MCF 10A (cell line): ENCODE measurements at regions not wholly inside any gene's neighbourhood (a gene's known extent, or its start where the extent isn't known, plus 50 kb on each side); places are given as distances from the start of the nearest gene placed in this dataset.

Experiments
- BruUV-seq: library from RNA; stranded (reverse); fragments of 400-500 nt; replicated peaks from 2 replicates; lab custom pipeline; 2021; lab: Mats Ljungman, UMichigan
- CTCF ChIA-PET: fragments of 300-600 bp; sonication (Branson Sonifier 250); formaldehyde crosslinking; extraction: SDS; loops from one replicate; lab custom pipeline; 2021; ENCODE audit warnings: antibody characterized with exemption, inconsistent platforms; lab: Yijun Ruan, JAX
- POLR2A ChIA-PET: fragments of 300-600, 350-650 bp; sonication (Branson Sonifier 250); formaldehyde crosslinking; extraction: SDS; loops from one replicate; lab custom pipeline; 2020; ENCODE audit warnings: antibody characterized with exemption, inconsistent platforms; lab: Yijun Ruan, JAX
- DNase-seq: peaks from one replicate; pipeline ENCODE4 v3.0.0-alpha.2; 2018; ENCODE audit not compliant: unreplicated experiment
- H3K27ac Mint-ChIP-seq: one replicate; pipeline ENCODE4 v1.8.0; 2022; ENCODE audit warnings: mild to moderate bottlenecking, low read depth, mixed read lengths; ENCODE audit not compliant: unreplicated experiment
- H3K27me3 Mint-ChIP-seq: one replicate; pipeline ENCODE4 v1.8.0; 2022; ENCODE audit warnings: mixed read lengths; ENCODE audit not compliant: insufficient read depth, unreplicated experiment
- H3K36me3 Mint-ChIP-seq: one replicate; pipeline ENCODE4 v1.8.0; 2022; ENCODE audit warnings: mild to moderate bottlenecking, moderate library complexity, mixed read lengths; ENCODE audit not compliant: insufficient read depth, unreplicated experiment
- H3K4me1 Mint-ChIP-seq: one replicate; pipeline ENCODE4 v1.8.0; 2022; ENCODE audit warnings: mixed read lengths; ENCODE audit not compliant: insufficient read depth, unreplicated experiment
- H3K4me3 Mint-ChIP-seq: one replicate; pipeline ENCODE4 v1.8.0; 2022; ENCODE audit warnings: mild to moderate bottlenecking, moderate library complexity, mixed read lengths; ENCODE audit not compliant: unreplicated experiment
- H3K9me3 Mint-ChIP-seq: one replicate; pipeline ENCODE4 v1.8.0; 2022; ENCODE audit warnings: mixed read lengths; ENCODE audit not compliant: unreplicated experiment
- CTCF ChIP-seq: fragments of 200-600 bp; IDR thresholded peaks from one replicate; pipeline ENCODE4 v1.8.0; 2022; ENCODE audit warnings: antibody characterized with exemption, mild to moderate bottlenecking; ENCODE audit not compliant: unreplicated experiment
- intact Hi-C: fragments of 100-400 bp; cut with micrococcal nuclease; formaldehyde crosslinking; loops from 2 replicates; pipeline ENCODE4 v1.14.1; 2022

DNA sequence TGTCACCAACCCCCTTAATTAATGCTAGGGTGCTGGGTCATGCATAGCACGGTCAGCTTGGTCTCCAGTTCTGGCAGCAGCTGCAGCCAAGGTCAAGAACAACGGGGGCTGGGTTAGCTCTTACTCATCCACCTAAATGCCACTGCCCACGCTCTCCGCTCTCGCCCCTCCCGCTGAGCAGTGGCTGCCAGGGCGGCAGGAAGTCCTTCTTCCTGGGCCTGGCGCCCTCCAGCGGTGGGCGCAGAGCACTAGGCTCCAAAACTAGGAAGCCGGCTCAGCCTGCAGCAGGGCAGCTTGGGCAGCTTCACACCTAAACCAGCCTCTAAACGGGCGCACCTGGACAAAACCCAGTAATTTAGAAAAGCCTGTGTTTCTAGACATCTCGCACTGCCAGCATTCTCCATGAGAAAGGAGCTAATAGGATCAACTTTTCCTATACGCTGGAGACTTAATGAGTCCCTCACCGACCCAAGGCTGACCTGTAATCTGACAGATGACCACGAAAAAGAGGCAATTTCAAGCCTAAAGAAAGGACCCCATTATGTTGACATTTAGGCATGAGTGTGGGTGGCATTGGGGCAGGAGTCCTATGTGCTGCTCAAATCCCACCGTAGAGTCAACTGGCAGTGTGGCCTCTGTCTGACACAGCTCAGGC is 78.4 kb upstream of the LRRN2 start:
- peak; percentile 98 for TF ChIP-seq CTCF
- Mint-ChIP-seq H3K36me3 (no peaks in the 10 kb centered on the region), H3K27ac (no peak overlapping the region), H3K27me3 (peaks cover 57% of the 10 kb centered on the region), H3K4me1 (peaks cover 11% of the 10 kb centered on the region), H3K4me3 (no peak overlapping the region), H3K9me3 (peaks cover 7% of the 10 kb centered on the region)
- DNase-seq: peak; percentile 94
- ChIA-PET CTCF (interaction anchor here (0.6 to 7.1 kb wide), 53 partner anchors 8 to 880 kb away, joined by 3 to 104 read pairs (median 3); no protein-coding TSS in a partner anchor), POLR2A (interaction anchor here (0.7 to 1.3 kb wide), 7 partner anchors 16 to 257 kb away, joined by 3 to 6 read pairs (median 3); no protein-coding TSS in a partner anchor)
- intact Hi-C loops: loop anchor here (1.0 to 2.0 kb wide), 2 partner anchors 43 to 198 kb away; no protein-coding TSS in a partner anchor
- BruUV-seq: no TSS peak

- DNase-seq: peak; percentile 46
- POLR2A ChIA-PET: interaction anchor here (0.8 kb wide), 1 partner anchor 1391 kb away, joined by 3 read pairs; no protein-coding TSS in a partner anchor
- H3K27me3 Mint-ChIP-seq: peaks cover 96% of the 10 kb centered on the region
- H3K27ac Mint-ChIP-seq: no peak overlapping the region
- intact Hi-C loops: no loop called here
- no TSS peak for BruUV-seq
- CTCF ChIA-PET: interaction anchor here (1.2 kb wide), 2 partner anchors 23 to 37 kb away, joined by 4 to 5 read pairs; no protein-coding TSS in a partner anchor
- H3K4me1 Mint-ChIP-seq: no peaks in the 10 kb centered on the region
- no peak overlapping the region for H3K4me3 Mint-ChIP-seq
- no peak for TF ChIP-seq CTCF
- H3K9me3 Mint-ChIP-seq: no peaks in the 10 kb centered on the region
- H3K36me3 Mint-ChIP-seq: no peaks in the 10 kb centered on the region
Observed at GRCh38 chr1:204769997-204770396, 84.5 kb upstream of the LRRN2 start.

GRCh38 chr1:204771358-204771757 is 85.8 kb upstream of the LRRN2 start:
- H3K9me3 Mint-ChIP-seq: no peaks in the 10 kb centered on the region
- no peak overlapping the region for H3K27ac Mint-ChIP-seq
- CTCF ChIA-PET: interaction anchor here (0.6 to 2.2 kb wide), 9 partner anchors 8 to 219 kb away, joined by 3 to 16 read pairs (median 3); no protein-coding TSS in a partner anchor
- H3K4me1 Mint-ChIP-seq: no peaks in the 10 kb centered on the region
- no TSS peak for BruUV-seq
- POLR2A ChIA-PET: interaction anchor here (1.5 kb wide), 1 partner anchor 12 kb away, joined by 6 read pairs; no protein-coding TSS in a partner anchor
- peaks cover 97% of the 10 kb centered on the region for H3K27me3 Mint-ChIP-seq
- DNase-seq: no peak
- TF ChIP-seq CTCF: no peak
- intact Hi-C loops: no loop called here
- no peaks in the 10 kb centered on the region for H3K36me3 Mint-ChIP-seq
- no peak overlapping the region for H3K4me3 Mint-ChIP-seq

GRCh38 chr1:204773246-204773645 is 87.7 kb upstream of the LRRN2 start:
- Mint-ChIP-seq H3K27me3 (peaks cover 78% of the 10 kb centered on the region), H3K27ac (no peak overlapping the region), H3K4me3 (no peak overlapping the region), H3K4me1 (no peaks in the 10 kb centered on the region), H3K36me3 (no peaks in the 10 kb centered on the region), H3K9me3 (no peaks in the 10 kb centered on the region)
- no peak for TF ChIP-seq CTCF
- no peak for DNase-seq
- ChIA-PET POLR2A (interaction anchor here (1.1 kb wide), 1 partner anchor 34 kb away, joined by 3 read pairs; no protein-coding TSS in a partner anchor), CTCF (interaction anchor here (1.3 kb wide), 2 partner anchors 19 to 33 kb away, joined by 4 to 5 read pairs; no protein-coding TSS in a partner anchor)
- intact Hi-C loops: no loop called here
- BruUV-seq: no TSS peak
